Spleen (tissue), 7 donors: ENCODE measurements at regions not wholly inside any gene's neighbourhood (a gene's known extent, or its start where the extent isn't known, plus 50 kb on each side); places are given as distances from the start of the nearest gene placed in this dataset.

ENCODE experiments used
- CTCF ChIP-seq, 11 experiments: fragments of 200-600 bp in 7 of 11; fragments of 450-650 bp in 4 of 11; sonication (generic) in 4 of 11; IDR thresholded peaks in 8 of 11; conservative IDR thresholded peaks in 3 of 11; 1 replicate in 7 of 11; 2 replicates in 4 of 11; pipeline versions ENCODE4 v1.4.0 to v1.8.0; 2016 to 2021; ENCODE audit warnings: antibody characterized with exemption in 11 of 11, inconsistent platforms in 4 of 11, mild to moderate bottlenecking in 1 of 11
- POLR2A ChIP-seq, 3 donors: fragments of 450-650 bp; IDR thresholded peaks; one replicate each; pipeline ENCODE4 v1.5.1; 2017; ENCODE audit warnings: antibody characterized with exemption in 3 of 3, mild to moderate bottlenecking in 1 of 3
- POLR2AphosphoS5 ChIP-seq, 3 donors: sonication (generic); formaldehyde crosslinking; IDR thresholded peaks; one replicate each; pipeline ENCODE4 v1.5.1; 2017; ENCODE audit warnings: antibody characterized with exemption in 3 of 3
- donor health status: DM: no; HTN: no; CAD: no; lungs with moderate emphysema.
- donor health status: DM: no; HTN: no; CAD: no.
- donor health status: DM: no; HTN: no; CAD: no.

- TF ChIP-seq CTCF (IDR thresholded peaks at IDR 0.05 in 8 of 11, conservative IDR thresholded peaks at IDR 0.05 in 3 of 11) (no peak), POLR2A (IDR thresholded peaks at IDR 0.05) (no peak), POLR2AphosphoS5 (IDR thresholded peaks at IDR 0.05) (no peak)
Observed at GRCh38 chr2:56648802-56649201, 465.0 kb downstream of the CCDC85A start.
